IPS DF 4.7 (cell line): ENCODE measurements at regions not wholly inside any gene's neighbourhood (a gene's known extent, or its start where the extent isn't known, plus 50 kb on each side); places are given as distances from the start of the nearest gene placed in this dataset.

Experiments used
- DNase-seq: peaks from one replicate; pipeline ENCODE4 v3.0.0-alpha.2; 2013; ENCODE audit warnings: low spot score; ENCODE audit errors: extremely low read depth

GRCh38 chr13:73275163-73275562, 216.4 kb downstream of the KLF5 start:
- no peak for DNase-seq

GRCh38 chr13:73274147-73274546, 215.3 kb downstream of the KLF5 start:
- DNase-seq, result no peak

- no peak for DNase-seq
These were observed 214.9 kb downstream of the KLF5 start for GRCh38 chr13:73273745-73274144.

- DNase-seq, result no peak
These were observed 214.5 kb downstream of the KLF5 start for GRCh38 chr13:73273276-73273675.

DNA sequence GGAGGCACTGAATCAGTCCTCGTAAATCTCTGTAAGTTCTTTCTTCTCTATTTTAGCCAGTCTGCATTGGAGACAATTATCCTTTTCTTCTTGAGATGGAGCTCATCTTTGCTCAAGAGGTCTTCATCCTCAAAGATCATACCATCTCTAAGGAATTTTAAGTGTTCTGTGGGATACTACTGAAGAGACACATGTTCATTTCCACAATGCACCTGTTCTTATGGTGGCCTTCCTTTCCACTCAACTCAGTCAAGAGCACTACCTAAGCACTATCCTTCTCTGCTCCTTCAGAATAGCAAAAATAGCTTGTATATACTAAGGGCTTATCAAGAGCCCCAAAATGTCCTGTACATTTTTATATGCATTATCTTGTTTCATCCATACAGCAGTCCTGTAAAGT, 214.0 kb downstream of the KLF5 start:
- no peak for DNase-seq

DNA sequence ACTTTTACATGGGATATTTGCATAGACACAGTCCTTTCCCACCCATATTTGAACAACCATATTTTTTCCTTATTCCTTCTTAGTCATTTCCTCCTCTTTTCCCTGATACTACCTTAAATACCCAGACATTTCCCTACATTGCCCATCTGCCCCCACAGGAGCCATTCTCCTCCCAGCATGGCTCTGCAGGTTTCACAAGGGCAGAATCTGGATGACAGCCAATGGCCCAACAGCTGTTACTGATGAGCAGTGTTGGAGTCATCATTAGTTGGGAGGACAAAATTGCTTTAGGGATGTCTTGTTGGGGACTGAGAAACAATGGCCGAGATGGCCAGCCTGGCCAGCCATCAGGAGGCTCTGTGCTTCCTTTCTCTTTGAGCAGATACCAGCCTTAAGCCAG, 209.5 kb downstream of the KLF5 start:
- DNase-seq, result no peak

DNA sequence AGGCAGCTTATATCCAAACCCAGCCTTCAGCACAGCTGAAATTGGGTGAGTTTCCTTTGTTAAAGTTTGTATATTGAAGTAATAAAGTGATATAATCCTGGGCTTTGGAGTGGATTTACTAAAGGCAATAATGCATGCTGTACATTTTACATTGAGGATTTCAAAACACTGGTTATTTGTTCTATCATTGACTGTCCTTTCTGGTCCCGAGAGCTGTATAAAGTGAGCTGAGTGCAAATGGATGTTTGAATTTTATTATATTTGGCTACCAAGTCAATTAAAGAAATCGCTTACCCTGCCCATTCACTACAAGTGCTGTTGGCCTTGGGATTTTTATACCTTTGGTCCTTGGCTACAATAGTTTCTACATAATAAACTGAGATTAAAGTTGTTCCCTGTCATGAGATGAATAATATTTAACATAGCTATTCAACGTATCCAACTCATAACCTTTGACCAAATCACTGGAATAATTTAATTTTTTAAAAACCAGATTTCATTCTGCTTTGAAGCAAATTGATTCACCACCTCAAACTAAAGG, 207.9 kb downstream of the KLF5 start:
- DNase-seq, result no peak

DNA sequence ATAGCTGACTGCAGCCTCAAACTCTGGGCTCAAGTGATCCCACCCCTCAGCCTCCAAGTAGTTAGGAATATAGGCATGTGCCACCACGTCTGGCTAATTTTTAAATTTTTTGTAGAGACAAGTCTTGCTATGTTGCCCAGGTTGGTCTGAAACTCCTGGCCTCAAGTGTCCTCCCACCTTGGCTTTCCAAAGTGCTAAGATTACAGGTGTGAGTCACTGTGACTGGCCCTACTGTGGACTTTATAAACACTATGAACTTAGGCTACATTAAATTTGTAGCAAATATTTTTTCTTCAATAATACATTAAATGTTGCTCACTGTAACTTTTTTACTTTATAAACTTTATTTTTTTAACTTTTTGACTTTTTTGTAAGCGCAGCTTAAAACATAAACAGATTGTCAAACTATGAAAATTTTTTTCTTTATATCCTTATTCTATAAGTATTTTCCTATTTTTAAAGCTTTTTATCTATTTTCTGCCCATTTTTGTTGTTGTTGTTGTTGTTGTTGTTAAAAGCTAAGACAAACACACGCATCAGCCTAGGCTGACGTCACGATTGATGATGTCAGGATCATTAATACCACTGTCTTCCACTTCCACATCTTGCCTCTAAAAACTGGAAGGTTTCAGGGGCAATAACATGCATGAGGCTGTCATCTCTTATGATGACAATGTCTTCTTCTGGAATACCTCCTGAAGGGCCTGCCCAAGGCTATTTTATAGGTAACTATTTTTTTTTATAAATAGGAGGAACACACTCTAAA, 204.2 kb downstream of the KLF5 start:
- DNase-seq, result no peak

DNA sequence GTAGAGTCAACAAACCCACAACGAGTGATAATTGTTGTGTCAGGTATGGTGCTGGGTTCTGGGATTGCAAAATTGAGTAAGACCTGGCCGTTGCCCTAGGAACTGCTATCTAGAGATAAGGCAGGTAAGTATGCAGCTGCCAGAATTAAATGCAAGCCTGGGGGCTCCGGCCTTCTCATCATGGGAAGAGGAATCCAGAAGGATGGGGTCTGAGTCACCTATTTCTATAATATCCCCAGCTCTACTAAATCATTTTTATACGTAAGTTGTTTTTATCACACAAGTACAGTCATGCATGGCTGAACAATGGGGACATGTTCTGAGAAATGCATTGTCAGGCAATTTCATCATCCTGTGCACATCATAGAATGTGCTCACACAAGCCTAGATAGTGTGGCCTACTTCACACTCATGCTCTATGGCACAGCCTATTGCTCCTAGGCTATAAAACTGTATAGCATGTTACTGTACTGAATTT, 203.0 kb downstream of the KLF5 start:
- DNase-seq, result no peak

GRCh38 chr13:73259061-73260017, 200.5 kb downstream of the KLF5 start:
- DNase-seq, result no peak

DNA sequence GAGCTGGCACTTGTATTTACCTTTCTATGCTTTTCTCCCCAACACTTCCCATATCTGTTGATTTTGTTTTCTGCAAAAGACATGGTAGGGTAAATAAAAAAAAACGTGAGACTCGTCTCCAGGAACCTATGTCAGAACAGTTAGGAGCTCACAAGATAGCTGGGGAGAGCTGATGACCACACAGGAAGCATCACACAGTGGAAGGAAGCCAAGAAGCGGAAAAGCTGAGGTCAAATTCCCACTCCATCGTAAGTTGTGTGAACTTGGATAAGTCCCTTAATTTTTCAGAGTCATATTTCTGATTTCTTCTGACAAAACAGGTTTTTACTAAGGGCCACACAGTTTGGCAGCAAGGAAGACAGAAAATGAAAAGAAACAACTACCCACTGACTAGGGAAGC, 199.6 kb downstream of the KLF5 start:
- no peak for DNase-seq

DNA sequence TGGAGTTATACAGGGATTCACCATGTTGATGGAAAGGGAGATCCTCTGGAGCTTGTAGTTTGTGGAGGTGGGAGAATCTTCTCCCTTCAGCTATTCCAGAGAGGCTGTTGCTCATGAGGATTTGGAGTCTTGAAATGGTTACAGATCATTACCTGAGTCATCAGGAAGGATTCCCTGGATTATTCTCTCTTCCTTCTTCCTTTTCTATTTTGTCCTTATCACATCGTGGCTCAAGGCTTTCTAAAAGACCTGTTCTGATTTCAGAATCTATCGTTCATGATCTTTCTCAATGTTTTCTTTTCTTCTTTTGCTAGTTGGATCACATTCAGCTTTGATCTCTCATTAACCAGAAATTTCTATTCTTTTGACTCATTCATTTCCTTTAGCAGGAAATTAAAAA, 196.0 kb downstream of the KLF5 start:
- no peak for DNase-seq

DNA sequence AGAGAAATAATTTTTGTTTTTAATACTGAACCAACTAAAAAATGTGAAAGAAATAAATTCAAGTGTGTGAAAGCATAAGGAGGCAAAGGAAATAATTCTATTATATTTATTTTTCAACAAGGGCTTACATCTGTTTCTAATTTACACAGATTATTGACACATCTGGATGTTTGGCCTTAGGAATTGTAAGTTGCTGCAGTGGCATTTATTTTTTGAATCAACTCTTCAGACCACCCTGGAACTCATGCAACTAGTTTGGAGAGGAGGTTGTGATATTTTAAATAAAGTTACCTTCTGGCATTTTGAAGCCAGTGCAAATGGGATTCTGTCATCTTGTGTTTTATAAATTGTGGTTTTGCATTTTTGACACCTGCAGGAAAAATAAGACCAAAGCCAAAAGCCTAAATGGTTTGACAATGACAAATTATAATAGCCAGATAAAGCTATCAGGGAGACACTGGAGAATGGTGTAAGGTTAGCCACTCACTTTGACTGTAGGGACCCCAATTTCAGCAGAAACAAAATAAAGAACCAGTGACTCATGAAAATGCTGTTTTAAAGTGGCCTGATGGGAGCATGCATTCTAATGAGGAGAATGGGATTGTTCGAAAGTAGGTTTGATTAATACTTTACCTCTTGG, 192.9 kb downstream of the KLF5 start:
- DNase-seq, result no peak

DNA sequence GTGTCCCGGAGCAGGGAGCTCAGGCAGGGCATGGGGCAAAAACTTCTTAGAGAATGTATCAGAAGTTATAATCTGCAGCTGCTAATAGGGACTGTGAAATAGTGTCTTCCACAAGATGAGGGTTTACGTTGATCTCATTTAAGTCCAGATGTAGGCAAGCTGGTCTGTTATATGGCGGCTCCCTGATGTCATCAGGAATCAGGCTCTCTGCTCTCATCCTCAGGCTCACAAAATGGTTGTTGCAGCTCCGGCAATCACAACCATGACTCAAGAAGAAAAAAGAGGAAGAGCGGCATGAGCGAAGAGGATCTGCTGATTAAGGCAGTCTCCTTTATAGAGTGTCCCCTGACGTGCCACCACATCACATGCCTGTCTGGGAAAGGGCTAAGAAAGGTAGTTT, 191.3 kb downstream of the KLF5 start:
- no peak for DNase-seq

DNA sequence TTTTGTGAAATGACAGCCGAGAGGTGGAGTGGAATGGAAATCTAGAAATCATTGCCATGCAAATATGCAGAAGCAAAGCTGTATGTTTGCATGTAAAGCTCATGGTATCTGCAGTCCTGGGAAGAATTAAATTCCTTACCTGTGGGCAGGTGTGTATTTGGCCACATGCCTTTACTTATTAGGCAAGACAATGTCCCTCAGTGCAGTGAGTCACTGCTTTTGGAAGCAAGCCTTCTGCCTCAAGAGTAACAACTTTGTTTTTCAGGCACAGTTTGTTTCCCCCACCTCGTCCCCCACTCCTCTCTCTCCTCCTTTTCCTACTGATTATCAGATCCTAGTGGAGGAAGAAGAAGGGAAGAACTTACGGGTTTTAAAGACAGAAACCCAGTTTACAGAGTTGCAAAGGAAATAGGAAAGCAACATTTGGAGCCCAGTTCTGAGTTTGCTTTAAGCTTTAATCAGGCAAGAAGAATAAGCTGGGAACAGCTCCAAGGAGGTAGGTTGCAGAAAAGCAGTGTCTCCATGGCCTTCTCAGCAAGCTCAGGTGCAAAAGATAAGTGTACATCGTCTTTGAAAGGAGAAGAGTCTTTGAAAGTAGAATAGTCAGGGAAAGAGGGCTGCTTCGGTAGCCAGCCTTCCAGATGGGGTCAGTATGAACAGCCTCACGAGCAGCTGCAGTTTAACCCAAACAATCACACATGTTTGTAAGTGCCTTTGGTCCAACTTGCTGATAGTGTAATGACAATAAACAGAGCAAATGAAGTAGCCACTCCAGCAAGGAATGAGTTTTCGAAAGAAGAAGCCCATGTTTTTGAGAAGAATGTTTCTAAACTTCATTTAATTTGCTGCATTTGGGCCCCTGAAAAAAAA, 190.1 kb downstream of the KLF5 start:
- no peak for DNase-seq

- no peak for DNase-seq
These were observed 189.3 kb downstream of the KLF5 start for GRCh38 chr13:73248154-73248553.

- DNase-seq, result no peak
These were observed 186.4 kb downstream of the KLF5 start for GRCh38 chr13:73245246-73245645.

- DNase-seq, result no peak
These were observed 185.7 kb downstream of the KLF5 start for GRCh38 chr13:73244467-73244866.

- DNase-seq, result no peak
These were observed 183.8 kb downstream of the KLF5 start for GRCh38 chr13:73242515-73243015.

- DNase-seq, result no peak
These were observed 181.4 kb downstream of the KLF5 start for GRCh38 chr13:73240193-73240592.
